GM12878 (cell line): ENCODE measurements at regions not wholly inside any gene's neighbourhood (a gene's known extent, or its start where the extent isn't known, plus 50 kb on each side); places are given as distances from the start of the nearest gene placed in this dataset.
A peak's percentile ranks its signal among the peaks of the same experiment; 100 is the strongest.

ENCODE experiments used
- ATAC-seq: fragments of 200-7000 bp; cut with Tn5 transposase; 3 replicates; pipeline ENCODE4 v1.9.1; 2020; ENCODE audit warnings: mild to moderate bottlenecking, moderate library complexity
- BruUV-seq: library from RNA; stranded (reverse); fragments of 400-500 nt; replicated peaks from 2 replicates; lab custom pipeline; 2021; lab: Mats Ljungman, UMichigan
- CTCF ChIA-PET: fragments of 300-600 bp; sonication (Branson Sonifier 250); formaldehyde crosslinking; extraction: SDS; loops from one replicate; lab custom pipeline; 2021; ENCODE audit warnings: inconsistent platforms; lab: Yijun Ruan, JAX
- POLR2A ChIA-PET: fragments of 350-600 bp; formaldehyde crosslinking; extraction: SDS; loops from one replicate; lab custom pipeline; 2021; ENCODE audit warnings: inconsistent platforms; lab: Charles Lee
- RAD21 ChIA-PET: fragments of 300-600 bp; sonication (Branson Sonifier 250); formaldehyde crosslinking; loops from one replicate; lab custom pipeline; 2023; ENCODE audit warnings: antibody characterized with exemption; ENCODE audit not compliant: unreplicated experiment; lab: Charles Lee
- SMC1A ChIA-PET: fragments of 300-600 bp; sonication (Branson Sonifier 250); formaldehyde crosslinking; loops from one replicate; lab custom pipeline; 2023; ENCODE audit not compliant: unreplicated experiment, uncharacterized antibody; lab: Charles Lee
- DNase-seq: peaks from one replicate; pipeline ENCODE4 v3.0.0-alpha.2; 2011; ENCODE audit warnings: low read depth, low spot score
- FAIRE-seq: peaks from 3 replicates; lab custom pipeline; 2011; peaks lifted over from hg19 to GRCh38; lab: Jason Lieb, UNC
- H2AFZ ChIP-seq: 2 replicates; pipeline ENCODE4 v1.6.0; 2011; ENCODE audit warnings: low read depth, low read length, control low read depth; ENCODE audit not compliant: control insufficient read depth
- H3K27ac ChIP-seq: 2 replicates; pipeline ENCODE4 v1.5.1; 2011; ENCODE audit warnings: control low read depth; ENCODE audit not compliant: control insufficient read depth, insufficient read depth
- H3K27me3 ChIP-seq, 2 experiments: replicated peaks in 1 of 2; 2 replicates each; pipeline versions ENCODE4 v1.6.0 to v1.6.1; 2011; ENCODE audit warnings: low read length in 1 of 2; ENCODE audit not compliant: control insufficient read depth in 2 of 2, insufficient read depth in 2 of 2
- H3K36me3 ChIP-seq, 2 experiments: 2 replicates each; pipeline ENCODE4 v1.5.1; 2011; ENCODE audit warnings: low read length in 1 of 2; ENCODE audit not compliant: control insufficient read depth in 2 of 2, insufficient read depth in 2 of 2
- H3K4me1 ChIP-seq: 2 replicates; pipeline ENCODE4 v1.6.1; 2011; ENCODE audit warnings: mild to moderate bottlenecking, low read length, moderate library complexity, mixed read lengths; ENCODE audit not compliant: control insufficient read depth, insufficient read depth
- H3K4me2 ChIP-seq: 2 replicates; pipeline ENCODE4 v1.6.0; 2011; ENCODE audit warnings: control low read depth; ENCODE audit not compliant: control insufficient read depth, insufficient read depth
- H3K4me3 ChIP-seq: fragments of 200-600 bp; sonication (generic); 2 replicates; pipeline ENCODE4 v1.5.1; 2016
- H3K79me2 ChIP-seq: 2 replicates; pipeline ENCODE4 v1.6.0; 2011; ENCODE audit warnings: low read length; ENCODE audit not compliant: control insufficient read depth, insufficient read depth
- H3K9ac ChIP-seq: 2 replicates; pipeline ENCODE4 v1.8.0; 2011; ENCODE audit warnings: low read length, control low read depth, mixed read lengths; ENCODE audit not compliant: control insufficient read depth, insufficient read depth
- H3K9me3 ChIP-seq: replicated peaks from 3 replicates; pipeline ENCODE4 v1.5.1; 2011; ENCODE audit warnings: mild to moderate bottlenecking, low read length; ENCODE audit not compliant: control insufficient read depth, insufficient read depth
- H4K20me1 ChIP-seq: 2 replicates; pipeline ENCODE4 v1.6.0; 2011; ENCODE audit not compliant: control insufficient read depth, insufficient read depth
- BCL11A ChIP-seq: IDR thresholded peaks from 2 replicates; pipeline ENCODE4 v1.6.1; 2011; ENCODE audit warnings: low read depth, low read length
- CHD1 ChIP-seq: IDR thresholded peaks from 2 replicates; pipeline ENCODE4 v1.6.1; 2012; ENCODE audit warnings: low read depth, low read length, improper control_type of control experiment
- CHD2 ChIP-seq: IDR thresholded peaks from 2 replicates; pipeline ENCODE4 v1.6.1; 2011; ENCODE audit warnings: low read depth, low read length, improper control_type of control experiment, borderline replicate concordance
- DPF2 ChIP-seq: fragments of 450-650 bp; IDR thresholded peaks from 2 replicates; pipeline ENCODE4 v1.6.1; 2017; ENCODE audit warnings: mild to moderate bottlenecking
- GATAD2B ChIP-seq: fragments of 450-650 bp; conservative IDR thresholded peaks from 2 replicates; pipeline ENCODE4 v1.6.1; 2017; ENCODE audit warnings: low read depth, mild to moderate bottlenecking, moderate library complexity
- JUNB ChIP-seq: IDR thresholded peaks from 2 replicates; pipeline ENCODE4 v1.6.1; 2016; ENCODE audit warnings: antibody characterized with exemption, mild to moderate bottlenecking
- MYC ChIP-seq: IDR thresholded peaks from 2 replicates; pipeline ENCODE4 v1.6.1; 2011; ENCODE audit warnings: mild to moderate bottlenecking, low read length, moderate library complexity, inconsistent platforms; ENCODE audit not compliant: insufficient read depth, insufficient replicate concordance, insufficient read length, severe bottlenecking
- NFYB ChIP-seq: IDR thresholded peaks from 2 replicates; pipeline ENCODE4 v1.6.1; 2011; ENCODE audit warnings: low read depth, mild to moderate bottlenecking, low read length, improper control_type of control experiment, moderate library complexity; ENCODE audit not compliant: insufficient read depth
- RELA ChIP-seq: fragments of 450-650 bp; IDR thresholded peaks from 2 replicates; pipeline ENCODE4 v1.8.0; 2014; ENCODE audit warnings: borderline replicate concordance; ENCODE audit not compliant: partially characterized antibody
- SIX5 ChIP-seq: IDR thresholded peaks from 2 replicates; pipeline ENCODE4 v1.6.1; 2011; ENCODE audit warnings: mild to moderate bottlenecking, low read depth, low read length, moderate library complexity; ENCODE audit not compliant: severe bottlenecking
- SMAD5 ChIP-seq: IDR thresholded peaks from 2 replicates; pipeline ENCODE4 v1.6.1; 2016; ENCODE audit warnings: antibody characterized with exemption, low read depth
- STAT1 ChIP-seq: fragments of 450-650 bp; conservative IDR thresholded peaks from 2 replicates; pipeline ENCODE4 v1.6.1; 2014; ENCODE audit warnings: antibody characterized with exemption, mild to moderate bottlenecking
- ZNF384 ChIP-seq: IDR thresholded peaks from 2 replicates; pipeline ENCODE4 v1.6.1; 2012; ENCODE audit warnings: low read depth, mild to moderate bottlenecking, low read length, improper control_type of control experiment, borderline replicate concordance
- ZNF622 ChIP-seq: fragments of 450-650 bp; IDR thresholded peaks from 2 replicates; pipeline ENCODE4 v1.6.1; 2017; ENCODE audit warnings: mild to moderate bottlenecking, inconsistent platforms
- WGBS: methylation state at CpG from one replicate; pipeline ENCODE4 v1.1.6; 2016; ENCODE audit warnings: low lambda C conversion rate; ENCODE audit not compliant: insufficient replicate concordance, insufficient coverage; ENCODE audit errors: missing lambda C conversion rate; 5-methylcytosine and 5-hydroxymethylcytosine counted together
- in situ Hi-C: fragments of 300-500 bp; cut with MboI; formaldehyde crosslinking; loops from 9 replicates; pipeline ENCODE4 v1.14.3; 2018; ENCODE audit warnings: mixed read lengths
- intact Hi-C: fragments of 100-400 bp; cut with micrococcal nuclease; formaldehyde crosslinking; loops from one replicate; pipeline ENCODE4 v1.14.2; 2022; ENCODE audit not compliant: unreplicated experiment
- TF ChIP-seq, protein P1 (sequence below): IDR thresholded peaks from 2 replicates; pipeline ENCODE4 v1.6.1; 2011; ENCODE audit warnings: borderline replicate concordance, low read depth, mild to moderate bottlenecking, moderate library complexity, mixed read lengths, low read length; ENCODE audit not compliant: insufficient read depth; ENCODE audit errors: extremely low read length
- TF ChIP-seq, protein P2 (sequence below): IDR thresholded peaks from 2 replicates; pipeline ENCODE4 v1.6.1; 2012; ENCODE audit warnings: low read depth, low read length, improper control_type of control experiment
- TF ChIP-seq, protein P3 (sequence below): fragments of 450-650 bp; conservative IDR thresholded peaks from 2 replicates; pipeline ENCODE4 v1.6.1; 2017; ENCODE audit warnings: mild to moderate bottlenecking, moderate library complexity

DNA sequence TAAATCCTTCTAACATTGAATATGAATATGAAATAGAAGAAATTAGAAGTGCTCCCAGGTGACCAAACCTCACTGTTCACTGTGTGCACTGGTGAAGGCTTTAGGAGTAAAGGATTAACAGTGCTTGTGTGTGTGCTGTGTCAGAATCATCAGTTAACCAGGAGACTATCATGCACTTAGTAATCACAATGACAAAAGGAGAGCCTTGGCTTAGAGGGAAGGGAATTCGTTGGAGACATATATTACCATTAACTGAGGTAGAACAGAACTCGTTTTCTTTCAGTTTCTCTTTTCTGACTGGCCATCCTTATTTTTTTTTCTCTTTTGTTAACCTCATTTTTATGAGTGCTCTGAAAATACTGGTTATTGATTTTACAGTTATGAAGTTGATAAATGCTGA is 213.3 kb upstream of the GBE1 start:
- FAIRE-seq (peak; percentile 49), ATAC-seq (peak; percentile 46), DNase-seq (peak; percentile 2)
- Histone ChIP-seq H3K79me2 (no peaks in the 10 kb centered on the region), H4K20me1 (no peaks in the 10 kb centered on the region), H3K27me3 (no peaks in the 10 kb centered on the region), H3K9me3 (no peaks in the 10 kb centered on the region), H3K36me3 (no peaks in the 10 kb centered on the region), H2AFZ (peak overlapping the region; percentile 20), H3K4me1 (no peaks in the 10 kb centered on the region)
- CTCF ChIA-PET, result no interaction called here
- no TSS peak for BruUV-seq
- RAD21 ChIA-PET, result no interaction called here
- no peak for TF ChIP-seq SIX5
- 0 out of 2 replicates have a peak, but pooled peaks have one; percentile 5 for TF ChIP-seq JUNB
- TF ChIP-seq, all 136 proteins: peak for 1
- H3K9ac ChIP-seq, result no peak overlapping the region
- in situ Hi-C loops, result no loop called here
- H3K27ac ChIP-seq, result no peak overlapping the region
- 0% methylated on average over 2 of the region's 2 CpGs for WGBS
- ChIA-PET POLR2A (no interaction called here), SMC1A (no interaction called here)
- peak overlapping the region; percentile 6; the same call in 1 of the 2 replicates for H3K4me2 ChIP-seq
- no peak overlapping the region for H3K4me3 ChIP-seq
- intact Hi-C loops, result no loop called here

DNA sequence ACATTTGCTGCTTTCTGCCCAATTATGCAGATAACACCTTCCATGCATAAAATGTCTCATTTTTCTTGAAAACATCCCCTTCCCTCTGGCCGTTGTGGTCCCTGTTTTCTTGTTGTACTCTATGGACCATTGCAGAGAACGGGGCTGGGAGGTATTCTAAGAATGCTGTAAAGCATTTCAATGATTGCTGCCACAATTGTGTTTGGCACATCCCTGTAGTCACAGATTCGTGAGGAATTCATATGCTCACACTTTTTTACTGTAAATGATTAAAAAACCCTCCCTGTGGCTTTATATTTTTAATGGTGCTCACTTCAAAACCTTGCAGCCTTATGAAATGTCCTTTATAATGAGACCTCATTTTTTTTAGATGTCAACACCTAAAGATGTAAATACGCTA is 207.2 kb upstream of the GBE1 start:
- H2AFZ ChIP-seq, result no peak overlapping the region
- FAIRE-seq, result no peak
- no peaks in the 10 kb centered on the region for H3K9me3 ChIP-seq
- no peak overlapping the region for H3K9ac ChIP-seq
- no peak overlapping the region for H3K27ac ChIP-seq
- no peaks in the 10 kb centered on the region for H4K20me1 ChIP-seq
- no peak overlapping the region for H3K4me2 ChIP-seq
- in situ Hi-C loops, result no loop called here
- intact Hi-C loops, result no loop called here
- ChIA-PET CTCF (no interaction called here), SMC1A (no interaction called here), POLR2A (no interaction called here), RAD21 (no interaction called here)
- WGBS, result 24% methylated on average over 4 of the region's 4 CpGs
- no peak overlapping the region for H3K4me3 ChIP-seq
- no peaks in the 10 kb centered on the region for H3K79me2 ChIP-seq
- DNase-seq, result no peak
- ATAC-seq, result no peak
- H3K4me1 ChIP-seq, result no peaks in the 10 kb centered on the region
- no TSS peak for BruUV-seq
- no peaks in the 10 kb centered on the region for H3K36me3 ChIP-seq
- no peaks in the 10 kb centered on the region for H3K27me3 ChIP-seq
- no peak for TF ChIP-seq CHD1
- no peak for TF ChIP-seq ZNF622
- no peak for TF ChIP-seq STAT1
- TF ChIP-seq RELA, result no peak
- TF ChIP-seq DPF2, result no peak
- TF ChIP-seq, protein P1, sequence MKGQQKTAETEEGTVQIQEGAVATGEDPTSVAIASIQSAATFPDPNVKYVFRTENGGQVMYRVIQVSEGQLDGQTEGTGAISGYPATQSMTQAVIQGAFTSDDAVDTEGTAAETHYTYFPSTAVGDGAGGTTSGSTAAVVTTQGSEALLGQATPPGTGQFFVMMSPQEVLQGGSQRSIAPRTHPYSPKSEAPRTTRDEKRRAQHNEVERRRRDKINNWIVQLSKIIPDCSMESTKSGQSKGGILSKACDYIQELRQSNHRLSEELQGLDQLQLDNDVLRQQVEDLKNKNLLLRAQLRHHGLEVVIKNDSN, result no peak
- no peak for TF ChIP-seq SMAD5
- TF ChIP-seq, protein P2, sequence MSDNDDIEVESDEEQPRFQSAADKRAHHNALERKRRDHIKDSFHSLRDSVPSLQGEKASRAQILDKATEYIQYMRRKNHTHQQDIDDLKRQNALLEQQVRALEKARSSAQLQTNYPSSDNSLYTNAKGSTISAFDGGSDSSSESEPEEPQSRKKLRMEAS, result no peak
- TF ChIP-seq NFYB, result no peak
- TF ChIP-seq BCL11A, result no peak
- no peak for TF ChIP-seq CHD2
- TF ChIP-seq, protein P3, sequence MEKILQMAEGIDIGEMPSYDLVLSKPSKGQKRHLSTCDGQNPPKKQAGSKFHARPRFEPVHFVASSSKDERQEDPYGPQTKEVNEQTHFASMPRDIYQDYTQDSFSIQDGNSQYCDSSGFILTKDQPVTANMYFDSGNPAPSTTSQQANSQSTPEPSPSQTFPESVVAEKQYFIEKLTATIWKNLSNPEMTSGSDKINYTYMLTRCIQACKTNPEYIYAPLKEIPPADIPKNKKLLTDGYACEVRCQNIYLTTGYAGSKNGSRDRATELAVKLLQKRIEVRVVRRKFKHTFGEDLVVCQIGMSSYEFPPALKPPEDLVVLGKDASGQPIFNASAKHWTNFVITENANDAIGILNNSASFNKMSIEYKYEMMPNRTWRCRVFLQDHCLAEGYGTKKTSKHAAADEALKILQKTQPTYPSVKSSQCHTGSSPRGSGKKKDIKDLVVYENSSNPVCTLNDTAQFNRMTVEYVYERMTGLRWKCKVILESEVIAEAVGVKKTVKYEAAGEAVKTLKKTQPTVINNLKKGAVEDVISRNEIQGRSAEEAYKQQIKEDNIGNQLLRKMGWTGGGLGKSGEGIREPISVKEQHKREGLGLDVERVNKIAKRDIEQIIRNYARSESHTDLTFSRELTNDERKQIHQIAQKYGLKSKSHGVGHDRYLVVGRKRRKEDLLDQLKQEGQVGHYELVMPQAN, result no peak
- no peak for TF ChIP-seq ZNF384
- TF ChIP-seq GATAD2B, result no peak
- no peak for TF ChIP-seq JUNB
- no peak for TF ChIP-seq MYC
